KOPT-K1 (cell line): ENCODE measurements at regions not wholly inside any gene's neighbourhood (a gene's known extent, or its start where the extent isn't known, plus 50 kb on each side); places are given as distances from the start of the nearest gene placed in this dataset.
"Not testable (repeated sequence)": the region's sequence is repeated elsewhere in the genome, so short reads cannot be mapped to it uniquely, and the experiment has no call there.

Experiments used
- H3K27ac ChIP-seq: fragments of 200-600 bp; sonication (generic); 2 replicates; pipeline ENCODE4 v1.5.1; 2016; ENCODE audit warnings: antibody characterized with exemption, mild to moderate bottlenecking, low read depth, low read length; ENCODE audit not compliant: poor library complexity, severe bottlenecking
- H3K36me3 ChIP-seq: fragments of 200-600 bp; sonication (generic); 2 replicates; pipeline ENCODE4 v1.5.1; 2017; ENCODE audit warnings: antibody characterized with exemption, mild to moderate bottlenecking, low read length, moderate library complexity; ENCODE audit not compliant: insufficient read depth
- H3K9me3 ChIP-seq: fragments of 200-600 bp; sonication (generic); 2 replicates; pipeline ENCODE4 v1.5.1; 2017; ENCODE audit warnings: antibody characterized with exemption, low read length, mild to moderate bottlenecking; ENCODE audit not compliant: insufficient read depth, poor library complexity, severe bottlenecking

DNA sequence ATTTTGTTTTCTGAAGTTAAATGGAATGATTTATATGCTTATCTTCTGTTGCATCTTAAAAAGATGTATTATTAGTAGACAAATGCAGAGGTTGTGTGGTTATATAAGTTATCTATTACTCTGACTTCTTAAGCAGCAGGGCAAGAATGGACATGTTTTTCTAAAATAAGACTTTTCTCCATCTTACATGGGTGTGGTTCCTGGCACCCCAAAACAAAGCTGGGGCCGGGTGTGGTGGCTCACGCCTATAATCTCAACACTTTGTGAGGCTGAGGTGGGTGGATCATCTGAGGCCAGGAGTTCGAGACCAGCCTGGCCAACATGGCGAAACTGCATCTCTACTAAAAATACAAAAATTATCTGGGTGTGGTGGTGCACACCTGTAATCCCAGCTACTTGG, 77.8 kb upstream of the PSMA6 start:
- H3K9me3 ChIP-seq, H3K27ac ChIP-seq: not testable (repeated sequence)
- peaks cover 10% of the 10 kb centered on the region; the same call in 1 of the 2 replicates for H3K36me3 ChIP-seq

DNA sequence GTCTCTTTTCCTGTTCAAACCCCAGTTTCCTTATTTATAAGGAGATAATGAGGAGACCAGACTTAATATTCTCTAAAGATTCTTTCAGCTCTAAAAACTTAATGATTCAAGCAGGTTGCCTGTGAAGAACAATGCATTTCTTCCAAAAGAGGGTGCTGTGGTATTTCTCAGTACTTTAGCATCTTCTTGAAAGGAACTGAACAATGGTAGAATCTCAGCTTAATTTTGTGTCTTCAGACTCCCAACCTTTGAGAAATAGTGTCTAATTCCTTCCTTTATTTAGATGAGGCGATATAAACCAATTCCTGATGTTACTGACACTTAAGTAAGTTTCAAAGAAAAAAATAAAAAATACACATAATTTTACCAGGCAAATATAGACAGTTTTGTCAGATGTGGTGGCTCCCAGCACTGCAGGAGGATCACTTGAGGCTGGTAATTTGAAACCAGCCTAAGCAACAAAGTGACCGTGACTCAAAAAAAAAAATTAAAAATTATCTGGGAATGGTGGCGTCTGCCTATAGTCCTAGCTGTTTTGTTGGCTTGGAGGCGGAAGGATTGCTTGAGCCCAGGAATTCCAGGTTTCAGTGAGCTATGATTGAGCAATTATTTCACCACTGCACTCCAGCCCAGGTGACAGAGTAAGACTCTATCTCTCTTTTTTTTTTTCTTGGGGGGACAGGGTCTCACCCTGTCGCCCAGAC, 76.9 kb upstream of the PSMA6 start:
- Histone ChIP-seq H3K9me3 (no peaks in the 10 kb centered on the region), H3K36me3 (peaks cover 14% of the 10 kb centered on the region; the same call in 1 of the 2 replicates), H3K27ac (no peak overlapping the region)

DNA sequence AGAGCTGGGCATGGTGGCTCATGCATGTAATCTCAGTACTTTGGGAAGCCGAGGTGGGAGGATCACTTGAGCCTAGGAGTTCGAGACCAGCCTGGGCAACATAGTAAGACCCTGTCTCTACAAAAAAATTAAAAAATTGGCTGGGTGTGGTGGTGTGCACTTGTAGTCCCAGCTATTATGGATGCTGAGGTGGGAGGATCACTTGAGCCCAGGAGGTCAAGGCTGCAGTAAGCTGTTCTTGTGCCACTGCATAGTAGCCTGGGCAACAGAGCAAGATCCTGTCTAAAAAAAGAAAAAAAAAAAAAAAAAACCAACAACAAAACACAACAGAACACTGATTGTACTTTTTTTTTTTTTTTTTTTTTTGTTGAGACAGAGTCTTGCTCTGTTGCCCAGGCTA, 74.0 kb upstream of the PSMA6 start:
- H3K27ac ChIP-seq = not testable (repeated sequence)

DNA sequence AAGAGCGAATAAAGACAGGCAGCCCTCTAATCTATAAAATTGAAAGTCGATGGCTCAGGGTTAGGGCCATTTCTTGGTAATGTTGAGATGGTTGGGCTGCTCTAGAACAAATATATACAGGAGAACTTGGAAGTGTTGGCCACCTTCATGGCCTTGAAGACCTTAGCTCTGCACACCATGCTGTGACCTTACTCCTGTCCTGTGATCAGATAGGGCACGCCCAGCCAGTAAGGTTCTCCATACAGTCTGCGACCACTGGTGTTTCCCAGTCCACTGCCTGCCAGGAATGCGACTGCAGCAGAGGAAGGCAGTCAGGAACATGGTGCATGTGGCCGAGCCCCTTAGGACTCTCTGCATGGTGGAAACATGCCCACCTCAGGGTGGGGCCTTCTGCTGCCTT, 73.2 kb upstream of the PSMA6 start:
- Histone ChIP-seq H3K36me3 (peaks cover 19% of the 10 kb centered on the region), H3K27ac (no peak overlapping the region), H3K9me3 (no peaks in the 10 kb centered on the region)

More for the DNA sequence above, 74.0 kb upstream of the PSMA6 start:
- not testable (repeated sequence) for H3K9me3 ChIP-seq
- peaks cover 19% of the 10 kb centered on the region for H3K36me3 ChIP-seq

DNA sequence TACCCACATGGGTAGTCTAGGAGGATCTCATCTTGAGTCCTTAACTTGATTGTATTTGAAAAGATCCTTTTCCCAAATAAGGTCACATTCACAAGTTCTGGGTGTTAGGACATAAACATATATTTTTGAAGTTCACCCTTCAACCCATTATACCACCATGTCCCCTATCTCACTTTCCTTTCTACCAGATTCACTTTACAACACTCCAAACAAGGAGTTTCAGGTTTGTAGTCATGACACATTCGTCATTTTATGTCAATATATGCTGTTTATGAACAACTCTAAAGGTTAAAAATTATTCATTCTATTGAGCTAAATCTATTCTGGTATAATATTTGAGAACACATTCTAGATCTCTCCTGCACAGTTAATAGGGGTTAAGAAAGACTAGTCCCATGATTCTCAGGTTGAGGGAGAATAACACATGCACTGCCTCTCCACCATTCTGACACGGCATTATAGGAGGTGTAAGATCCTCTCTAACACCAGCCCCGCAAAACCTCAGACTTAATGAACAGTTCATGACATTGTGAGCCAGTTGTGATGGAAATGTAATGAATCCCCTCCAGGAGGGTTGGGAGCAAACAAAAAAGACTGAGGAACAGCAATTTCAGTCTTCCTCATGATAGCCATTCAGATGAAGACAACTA, 72.0 kb upstream of the PSMA6 start:
- Histone ChIP-seq H3K36me3 (peaks cover 19% of the 10 kb centered on the region), H3K9me3 (no peaks in the 10 kb centered on the region), H3K27ac (no peak overlapping the region)

DNA sequence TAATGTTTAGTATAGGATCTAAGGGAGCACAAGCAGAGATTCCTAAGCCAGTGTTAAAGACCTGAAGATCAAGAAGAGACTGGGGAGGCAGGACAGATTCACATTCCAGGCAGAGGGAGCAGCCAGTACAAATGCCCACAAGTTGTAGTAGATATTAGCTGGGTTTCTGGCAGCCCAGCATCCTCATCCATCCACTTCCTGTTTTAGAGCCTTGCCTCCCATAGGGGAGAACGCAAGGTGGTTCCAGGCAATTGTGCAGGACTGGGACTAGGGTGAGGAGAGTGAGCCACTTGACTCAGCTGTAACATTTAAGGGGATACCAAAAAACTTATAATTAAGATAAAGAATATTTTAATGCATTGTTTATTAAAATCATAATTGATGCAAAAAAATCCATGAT, 71.3 kb upstream of the PSMA6 start:
- Histone ChIP-seq H3K36me3 (peaks cover 19% of the 10 kb centered on the region), H3K27ac (no peak overlapping the region), H3K9me3 (no peaks in the 10 kb centered on the region)

DNA sequence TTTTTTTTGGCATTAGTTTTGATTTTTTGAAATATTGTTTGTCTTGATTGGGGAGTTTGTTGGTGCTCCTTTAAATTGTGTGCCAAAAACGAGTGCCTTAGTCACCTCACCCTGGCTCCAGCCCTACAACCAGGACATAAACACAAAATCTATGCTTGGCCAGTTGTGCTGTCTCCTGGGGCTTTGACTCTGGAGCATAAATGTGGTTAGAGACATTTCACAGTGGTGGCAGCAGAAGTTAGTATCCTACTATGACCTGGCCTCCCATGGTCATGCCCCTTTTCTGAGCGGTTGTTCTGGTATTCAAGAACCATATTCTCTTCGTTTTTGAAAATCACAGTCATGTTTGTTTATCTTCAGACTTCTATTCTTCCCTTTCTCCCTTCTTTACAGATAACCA, 70.7 kb upstream of the PSMA6 start:
- H3K36me3 ChIP-seq = peaks cover 19% of the 10 kb centered on the region

DNA sequence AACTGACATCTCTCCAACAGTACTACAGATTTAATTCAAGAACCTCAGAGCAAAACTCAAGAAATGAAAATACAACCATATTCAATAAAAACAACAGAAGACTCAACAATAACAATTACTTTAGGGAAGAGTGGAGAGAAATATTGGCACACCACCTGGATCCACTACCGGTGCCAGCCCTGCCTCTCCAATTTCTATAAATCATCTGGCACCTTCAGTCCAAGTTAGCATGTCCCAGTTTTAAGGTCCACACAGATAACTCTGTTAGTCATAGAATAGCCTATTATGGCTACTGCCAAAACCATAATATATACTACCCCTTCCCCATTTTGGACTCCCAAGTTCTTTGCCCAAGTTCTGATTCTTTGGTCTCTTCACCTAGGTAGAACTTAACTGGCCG, 69.9 kb upstream of the PSMA6 start:
- H3K36me3 ChIP-seq = peaks cover 19% of the 10 kb centered on the region
- H3K27ac ChIP-seq = no peak overlapping the region
- no peaks in the 10 kb centered on the region for H3K9me3 ChIP-seq

More for the DNA sequence above, 70.7 kb upstream of the PSMA6 start:
- H3K27ac ChIP-seq = no peak overlapping the region
- no peaks in the 10 kb centered on the region for H3K9me3 ChIP-seq

DNA sequence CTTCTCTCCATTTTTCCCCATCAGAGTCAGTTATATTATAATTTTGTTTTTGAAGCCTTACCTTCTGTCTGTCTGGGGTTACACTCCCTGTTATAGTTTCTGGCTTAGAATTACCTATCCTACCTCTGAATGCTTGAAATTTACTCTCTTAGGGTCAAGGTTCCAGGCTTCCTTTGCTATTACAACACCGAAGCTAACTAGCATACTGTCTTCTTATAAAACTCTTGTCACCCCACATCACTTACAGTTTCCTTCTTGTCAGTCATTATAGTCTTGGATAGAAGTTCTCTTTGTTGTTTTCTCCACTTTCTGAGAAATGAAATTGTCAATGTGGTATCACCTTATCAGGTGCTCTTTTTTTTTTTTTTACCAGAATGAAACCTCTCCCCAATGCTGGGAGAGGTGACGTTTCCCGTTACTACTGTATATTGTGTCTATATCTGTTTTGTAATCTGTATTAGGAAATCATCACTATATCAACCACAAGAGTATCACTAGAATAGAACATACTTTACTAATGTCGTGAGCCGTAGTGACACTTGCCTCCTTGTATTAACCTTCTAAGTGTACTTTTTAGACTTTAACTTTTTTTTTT, 69.2 kb upstream of the PSMA6 start:
- peaks cover 19% of the 10 kb centered on the region for H3K36me3 ChIP-seq
- H3K27ac ChIP-seq = no peak overlapping the region
- H3K9me3 ChIP-seq = no peaks in the 10 kb centered on the region

DNA sequence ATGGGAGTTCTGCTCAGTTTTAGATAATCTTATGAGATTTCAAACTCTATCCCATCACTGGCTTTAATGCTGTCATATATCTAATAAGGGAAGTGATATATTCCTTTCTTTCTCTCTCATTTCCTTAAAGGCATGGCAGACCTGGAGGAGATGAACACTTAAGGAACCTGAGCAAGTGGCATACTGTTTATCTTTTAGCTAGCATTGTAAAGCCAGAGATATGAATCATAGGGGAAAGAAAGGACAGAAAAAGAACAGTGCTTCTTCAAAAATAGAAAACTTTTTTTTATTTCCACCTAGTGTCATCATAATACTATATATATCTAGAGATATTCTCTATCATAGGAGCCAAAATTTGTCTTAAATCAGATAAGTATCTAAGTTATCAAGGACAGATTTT, 68.3 kb upstream of the PSMA6 start:
- Histone ChIP-seq H3K27ac (no peak overlapping the region), H3K36me3 (peaks cover 13% of the 10 kb centered on the region), H3K9me3 (no peaks in the 10 kb centered on the region)

DNA sequence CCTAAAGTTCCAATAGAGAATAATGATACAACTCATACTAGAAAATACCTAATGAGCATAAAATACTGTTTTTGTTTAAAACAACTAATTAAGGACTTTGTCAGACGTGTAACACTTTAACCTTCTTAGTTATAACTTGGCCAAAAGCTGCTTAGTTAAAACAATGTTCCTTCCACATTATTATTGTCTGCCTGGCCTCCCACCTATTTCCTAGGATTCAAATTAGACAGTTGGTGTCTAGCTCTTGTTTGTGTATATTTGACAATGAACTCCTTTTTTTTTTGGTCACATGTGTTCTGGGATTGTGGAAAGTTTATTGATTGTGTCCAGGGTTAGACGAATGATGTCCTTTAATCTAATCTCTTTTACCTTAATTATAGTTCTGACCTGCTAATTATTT, 67.6 kb upstream of the PSMA6 start:
- Histone ChIP-seq H3K36me3 (peaks cover 6% of the 10 kb centered on the region), H3K9me3 (no peaks in the 10 kb centered on the region), H3K27ac (no peak overlapping the region)

DNA sequence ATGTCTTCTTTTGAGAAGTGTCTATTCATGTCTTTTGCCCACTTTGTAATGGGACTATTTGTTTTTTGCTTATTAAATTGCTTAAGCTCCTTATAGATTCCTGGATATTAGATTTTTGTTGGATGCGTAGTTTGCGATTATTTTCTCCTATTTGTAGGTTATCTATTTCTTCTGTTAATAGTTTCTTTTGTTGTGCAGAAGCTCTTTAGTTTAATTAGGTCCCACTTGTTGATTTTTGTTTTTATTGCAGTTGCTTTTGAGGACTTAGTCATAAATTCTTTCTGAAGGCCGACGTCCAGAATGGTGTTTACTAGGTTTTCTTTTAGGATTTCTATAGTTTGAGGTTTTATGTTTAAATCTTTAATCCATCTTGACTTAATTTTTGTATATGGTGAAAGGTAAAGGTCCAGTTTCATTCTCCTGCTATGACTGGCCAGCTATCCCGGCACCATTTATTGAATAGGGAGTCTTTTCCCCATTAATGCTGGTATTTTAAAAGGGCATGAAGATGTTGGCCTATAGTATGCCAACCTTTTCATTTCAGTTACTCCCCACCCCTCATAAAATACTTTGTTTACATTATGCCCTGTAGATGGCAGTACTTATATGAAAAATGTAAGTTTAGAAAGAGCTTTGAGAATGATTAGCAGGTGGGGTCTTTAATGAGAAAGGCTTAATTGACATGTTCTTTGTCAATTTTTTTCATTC, 62.9 kb upstream of the PSMA6 start:
- no peak overlapping the region for H3K27ac ChIP-seq
- H3K9me3 ChIP-seq = no peaks in the 10 kb centered on the region
- H3K36me3 ChIP-seq = no peaks in the 10 kb centered on the region

DNA sequence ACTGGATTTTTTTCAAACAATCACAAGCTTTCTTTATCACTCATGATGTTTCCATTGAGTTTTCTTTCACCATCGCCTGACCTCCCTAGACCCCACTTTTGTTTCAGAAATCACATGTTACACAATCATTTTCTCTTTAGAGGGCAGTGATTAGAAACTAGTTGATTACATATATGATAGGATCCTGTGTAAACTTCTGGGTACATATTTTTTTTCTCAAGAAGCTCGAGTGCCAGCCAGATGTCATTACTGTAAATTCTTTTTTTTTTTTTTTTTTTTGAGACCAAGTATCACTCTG, 62.4 kb upstream of the PSMA6 start:
- Histone ChIP-seq H3K36me3 (no peaks in the 10 kb centered on the region), H3K9me3 (no peaks in the 10 kb centered on the region), H3K27ac (peak overlapping the region; percentile 20)

DNA sequence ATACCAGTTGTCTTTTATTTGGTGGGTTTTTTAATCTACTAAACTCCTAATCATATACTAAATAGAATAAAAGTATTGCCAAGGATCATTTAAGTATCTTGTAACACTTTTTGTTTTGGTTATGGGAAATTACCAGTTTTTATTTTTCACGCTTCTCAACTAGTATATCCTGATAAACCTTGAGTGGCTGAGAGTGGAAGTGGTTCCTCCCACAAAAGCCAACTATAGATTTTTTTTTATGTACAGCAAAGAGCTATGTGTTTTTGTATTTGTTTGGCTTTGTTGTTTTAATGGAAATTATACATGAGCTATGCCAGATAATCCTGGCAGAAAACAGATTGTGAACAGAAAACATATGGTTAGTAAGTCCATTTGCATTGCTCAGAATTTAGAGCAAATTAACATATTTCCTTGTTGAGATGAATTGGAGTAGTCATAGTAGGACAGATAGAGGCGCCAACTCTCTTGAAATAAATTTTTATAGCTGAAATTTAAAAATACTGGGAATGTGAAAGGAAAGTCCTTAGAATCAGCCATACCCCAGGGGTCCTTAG, 60.9 kb upstream of the PSMA6 start:
- H3K9me3 ChIP-seq = no peaks in the 10 kb centered on the region
- no peaks in the 10 kb centered on the region for H3K36me3 ChIP-seq
- H3K27ac ChIP-seq = peak overlapping the region; percentile 20
